GM12875 (cell line): ENCODE measurements at regions not wholly inside any gene's neighbourhood (a gene's known extent, or its start where the extent isn't known, plus 50 kb on each side); places are given as distances from the start of the nearest gene placed in this dataset.
"Not testable (repeated sequence)": the region's sequence is repeated elsewhere in the genome, so short reads cannot be mapped to it uniquely, and the experiment has no call there.

ENCODE experiments used
- H3K4me3 ChIP-seq: one replicate; pipeline ENCODE4 v1.5.1; 2011; ENCODE audit warnings: low read depth, low read length, control low read depth
- CTCF ChIP-seq: IDR thresholded peaks from 2 replicates; pipeline ENCODE4 v1.5.1; 2011; ENCODE audit warnings: low read depth, mild to moderate bottlenecking, control low read depth, inconsistent platforms, low read length, moderate library complexity, borderline replicate concordance; ENCODE audit not compliant: insufficient read depth

DNA sequence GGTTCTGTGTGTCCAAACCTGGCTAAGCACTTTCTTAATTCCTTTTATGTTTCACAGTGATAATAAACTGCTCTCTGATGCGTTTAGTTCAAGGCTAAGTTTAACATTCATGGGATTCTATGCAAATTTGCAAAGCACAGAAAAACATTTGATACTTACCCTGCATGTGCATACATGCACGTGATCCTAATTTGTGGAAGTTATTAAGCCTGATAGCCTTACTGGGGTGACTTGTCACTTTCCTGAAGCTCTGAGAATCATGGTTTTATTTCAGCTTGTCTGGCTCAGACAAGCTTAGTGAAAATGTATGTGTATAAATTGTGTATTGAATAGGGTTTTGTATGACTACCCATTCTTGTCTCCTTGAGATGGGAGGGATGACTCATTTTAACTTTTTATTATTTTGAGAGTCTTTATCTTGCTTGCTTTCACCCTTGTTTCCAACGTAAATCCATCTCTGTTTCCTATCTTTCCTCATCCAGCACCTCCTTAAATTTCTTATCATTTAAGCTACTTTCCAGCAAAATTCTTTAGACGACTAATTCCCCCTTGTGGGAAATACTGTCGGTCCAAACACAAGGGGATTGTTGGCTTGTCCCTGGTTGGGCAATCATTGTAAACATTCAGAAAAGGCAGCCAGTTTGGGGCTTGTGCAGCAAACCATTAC, 167.1 kb downstream of the C11orf91 start:
- no peak overlapping the region for H3K4me3 ChIP-seq

GRCh38 chr11:33532720-33533385, 167.8 kb downstream of the C11orf91 start:
- H3K4me3 ChIP-seq, result no peak overlapping the region
- TF ChIP-seq CTCF, result no peak

More for the DNA sequence above, 167.1 kb downstream of the C11orf91 start:
- TF ChIP-seq CTCF, result no peak

GRCh38 chr11:33532257-33532656, 168.4 kb downstream of the C11orf91 start:
- no peak overlapping the region for H3K4me3 ChIP-seq
- TF ChIP-seq CTCF, result no peak

GRCh38 chr11:33531743-33532181, 168.9 kb downstream of the C11orf91 start:
- H3K4me3 ChIP-seq, result no peak overlapping the region
- no peak for TF ChIP-seq CTCF

GRCh38 chr11:33530815-33531214, 169.8 kb downstream of the C11orf91 start:
- no peak for TF ChIP-seq CTCF
- no peak overlapping the region for H3K4me3 ChIP-seq

GRCh38 chr11:33529461-33529860, 171.2 kb downstream of the C11orf91 start:
- no peak for TF ChIP-seq CTCF
- H3K4me3 ChIP-seq, result no peak overlapping the region

DNA sequence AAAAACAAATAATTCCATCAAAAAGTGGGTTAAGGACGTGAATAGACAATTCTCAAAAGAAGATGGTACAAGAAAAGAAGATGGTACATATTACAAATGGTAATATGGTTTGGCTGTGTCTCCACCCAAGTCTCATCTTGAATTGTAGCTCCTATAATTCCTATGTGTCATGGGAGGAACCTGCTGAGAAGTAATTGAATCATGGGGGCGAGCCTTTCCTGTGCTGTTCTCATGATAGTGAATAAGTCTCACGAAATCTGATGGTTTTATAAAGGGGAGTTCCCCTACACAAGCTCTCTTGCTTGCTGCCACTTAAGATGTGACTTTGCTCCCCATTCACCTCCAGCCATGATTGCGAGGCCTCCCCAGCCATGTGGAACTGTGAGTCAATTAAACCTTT, 172.9 kb downstream of the C11orf91 start:
- H3K4me3 ChIP-seq, result not testable (repeated sequence)
